Activated CD4-positive, alpha-beta T cell treated with anti-CD3 and anti-CD28 coated beads, Interleukin-10, Interleukin-2, amounts not matched to agents 100 ng/mL and 50 ng/mL, durations not matched to agents 16 hours and 8 hours (primary cell): ENCODE measurements at regions not wholly inside any gene's neighbourhood (a gene's known extent, or its start where the extent isn't known, plus 50 kb on each side); places are given as distances from the start of the nearest gene placed in this dataset.

Source experiments
- DNase-seq: peaks from one replicate; pipeline ENCODE4 v3.0.0-alpha.2; 2020

DNA sequence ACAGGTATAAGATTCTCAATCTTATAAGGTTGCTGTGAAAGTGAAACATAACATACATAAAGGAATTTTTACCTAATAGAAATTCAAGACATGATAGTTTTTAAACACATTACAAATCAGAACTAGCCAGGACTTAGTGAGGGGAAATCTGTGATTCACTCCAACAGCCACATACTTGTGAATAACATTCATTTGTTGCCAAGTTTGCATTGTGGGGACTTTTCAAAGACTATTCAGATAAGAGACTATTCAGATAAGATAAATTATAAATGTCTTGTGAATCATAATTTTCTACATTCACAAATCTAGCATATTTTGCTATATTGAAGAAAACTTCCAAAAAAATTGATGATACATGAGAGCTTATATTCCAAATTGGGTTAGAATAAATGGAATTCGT is 345.3 kb upstream of the CDH20 start:
- no peak for DNase-seq

DNA sequence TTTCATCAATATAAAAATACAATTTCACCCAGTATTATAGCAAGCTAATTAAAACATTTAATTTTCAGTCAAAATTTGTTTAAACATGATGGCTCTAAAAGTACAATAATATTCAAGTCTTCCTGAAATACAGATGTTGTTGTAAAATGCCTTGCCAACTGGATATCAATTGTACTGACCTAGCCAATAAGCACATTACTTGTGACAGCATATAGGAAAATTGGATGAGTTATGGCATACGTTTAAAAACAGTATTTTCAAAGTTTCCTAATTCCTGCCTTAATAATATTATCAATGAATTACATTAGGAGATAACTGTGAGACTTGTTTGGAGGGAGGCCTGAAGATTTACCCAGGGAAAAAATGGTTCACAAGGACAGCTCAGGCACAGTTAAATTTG is 336.9 kb upstream of the CDH20 start:
- no peak for DNase-seq

DNA sequence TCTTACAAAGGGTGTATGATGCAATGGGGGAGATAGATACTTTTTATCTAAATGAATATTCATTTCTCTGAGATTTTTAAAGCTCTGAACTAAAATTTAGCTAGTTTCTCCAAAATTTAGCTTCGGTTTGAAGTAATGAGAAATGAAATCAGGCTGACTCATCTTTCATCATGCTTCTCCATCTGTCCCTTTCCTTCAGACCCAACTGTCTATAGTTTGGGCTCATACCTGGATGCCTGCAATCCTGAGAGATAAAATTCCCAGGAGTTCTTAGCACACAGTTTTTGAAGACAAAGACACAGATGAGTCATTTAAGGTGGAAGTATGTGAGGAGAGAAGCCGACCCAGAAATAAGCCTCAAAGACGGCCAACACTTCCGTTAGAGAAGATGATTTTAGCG is 336.4 kb upstream of the CDH20 start:
- DNase-seq: no peak

DNA sequence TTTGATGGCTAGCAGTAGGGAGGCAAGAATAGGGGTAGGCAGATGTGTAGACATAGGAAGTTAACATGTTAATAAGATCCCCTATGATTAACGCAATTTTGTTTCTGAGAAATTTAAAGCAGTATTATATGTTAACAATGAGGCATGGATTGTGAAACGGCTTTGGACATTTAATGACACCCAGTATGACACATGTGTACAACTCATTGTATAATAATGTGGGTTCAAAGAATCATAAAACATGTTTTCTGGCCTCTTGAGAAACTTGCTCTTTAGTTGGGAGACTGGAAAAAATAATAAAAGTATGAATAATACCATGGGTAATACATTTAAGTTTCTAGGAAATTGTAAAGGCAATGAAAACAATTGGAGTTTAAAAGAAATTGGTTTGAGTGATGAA is 332.1 kb upstream of the CDH20 start:
- no peak for DNase-seq

DNA sequence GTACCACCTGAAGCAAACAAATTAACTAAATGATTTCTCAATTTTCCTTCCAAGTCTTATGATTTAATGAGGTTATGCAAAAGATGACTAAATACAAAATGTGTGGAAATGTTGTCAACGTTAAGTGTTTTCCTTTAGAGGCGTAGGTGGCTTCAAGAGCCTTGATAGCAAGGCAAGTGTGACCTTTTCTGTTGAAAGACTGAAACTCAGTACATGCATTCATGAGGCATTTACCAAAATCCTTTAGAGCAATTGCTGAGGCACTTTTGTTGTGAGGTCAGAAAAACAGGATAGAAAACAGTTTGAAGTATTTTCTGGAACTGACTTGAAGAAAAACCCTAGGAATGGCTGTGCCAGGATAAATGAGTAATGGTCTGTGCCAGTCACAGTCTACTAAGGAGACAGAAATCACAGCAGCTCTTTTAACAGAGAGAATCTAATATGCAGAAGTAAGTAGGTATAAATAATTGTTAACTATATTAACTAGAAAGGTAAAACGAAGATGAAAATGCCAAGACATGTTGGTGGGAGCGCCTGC is 326.5 kb upstream of the CDH20 start:
- no peak for DNase-seq

DNA sequence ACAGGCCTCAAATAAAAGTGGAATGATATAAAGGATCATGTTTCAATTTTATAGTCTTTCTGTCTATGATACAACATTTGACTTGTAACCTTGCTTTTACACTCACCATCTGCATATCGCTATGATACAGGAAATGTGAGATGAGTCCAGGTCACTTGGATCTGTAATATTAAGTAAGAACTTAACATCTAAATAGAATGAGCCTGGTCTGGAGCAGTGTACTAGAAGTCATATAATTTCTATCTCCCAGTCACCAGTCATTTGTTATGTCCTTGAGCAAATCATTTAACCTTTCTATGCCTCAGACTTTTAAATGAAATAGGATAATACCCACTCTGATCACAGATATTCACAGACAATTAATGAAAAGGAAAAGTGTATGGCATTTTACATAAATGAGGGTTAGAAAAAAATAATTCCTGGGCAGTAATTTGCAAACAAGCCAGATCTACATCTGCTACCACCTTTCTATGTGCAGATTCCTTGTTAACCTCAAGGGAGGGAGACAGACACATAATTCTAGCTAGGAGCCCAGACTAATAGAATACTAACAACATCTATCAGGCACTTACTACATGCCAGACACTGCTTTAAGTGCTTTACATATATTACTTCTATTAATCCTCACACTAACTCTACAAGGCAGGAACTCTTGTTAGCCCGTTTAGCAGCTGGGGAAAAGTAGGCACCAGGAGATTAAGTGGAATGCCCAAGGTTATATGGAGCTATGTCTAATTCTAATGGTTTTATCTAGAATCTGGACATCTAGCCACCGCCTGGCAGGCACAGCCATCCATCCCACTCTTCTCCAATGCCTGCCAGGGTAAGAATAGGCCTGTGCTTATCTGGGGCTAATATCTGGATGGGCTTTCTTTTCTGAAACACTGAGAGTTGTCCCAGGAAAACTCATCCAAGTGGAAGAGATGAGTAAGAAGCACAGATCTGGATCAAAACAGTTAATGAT is 313.6 kb upstream of the CDH20 start:
- DNase-seq: no peak

DNA sequence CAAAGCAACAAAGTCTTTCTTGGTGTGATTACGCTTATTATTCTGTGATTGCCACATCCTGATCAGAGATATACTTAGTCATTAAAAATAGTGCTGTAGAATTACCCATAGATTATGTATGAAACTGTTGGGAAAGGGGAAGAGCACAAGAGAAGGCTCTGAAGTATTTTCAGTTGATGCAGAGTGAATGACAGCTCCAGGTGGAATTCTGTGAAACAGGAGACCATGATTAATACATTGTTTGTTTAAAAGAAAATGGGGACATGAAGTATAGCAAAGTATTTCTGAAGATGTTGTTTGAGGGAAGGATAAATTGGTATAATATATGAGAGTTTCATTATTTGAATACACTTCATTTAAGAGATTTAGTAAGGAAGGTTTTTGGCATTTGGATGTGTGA is 307.6 kb upstream of the CDH20 start:
- DNase-seq: no peak

DNA sequence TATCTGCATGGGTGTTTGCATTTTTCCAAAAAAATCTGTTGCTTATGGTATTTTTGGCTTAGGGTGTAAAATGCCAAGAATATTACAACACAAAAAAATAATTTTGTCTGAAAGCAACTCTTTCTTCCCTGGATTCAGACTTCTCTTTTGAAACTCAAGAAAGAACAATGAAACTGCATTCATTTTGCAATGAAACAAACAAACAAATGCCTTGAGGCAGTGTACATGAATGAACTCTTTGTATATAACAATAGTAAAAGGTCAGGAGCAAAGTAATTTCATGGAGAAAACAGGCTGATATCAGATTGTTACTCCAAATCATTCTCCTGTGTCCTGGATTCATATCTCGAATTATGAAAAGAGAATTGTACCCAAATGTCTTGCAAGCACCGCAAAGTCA is 301.6 kb upstream of the CDH20 start:
- no peak for DNase-seq

DNA sequence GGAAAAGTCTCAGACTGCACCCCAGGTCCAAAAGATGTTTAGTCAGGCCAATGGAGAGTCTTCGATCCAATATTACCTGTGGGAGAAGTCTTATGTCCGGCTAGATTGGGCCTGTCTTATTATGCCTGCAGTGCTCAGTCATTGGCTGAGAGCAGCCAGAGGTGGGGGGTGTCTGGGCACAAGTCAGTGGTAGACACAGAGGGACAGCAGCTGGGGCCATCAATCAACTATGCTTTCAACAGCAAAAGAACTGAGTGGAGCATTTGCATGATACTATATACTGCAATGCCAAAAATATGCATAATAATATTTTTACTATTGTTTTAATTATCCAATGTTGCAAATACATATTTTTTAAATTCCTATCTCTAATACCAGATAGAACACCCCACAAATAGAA is 298.6 kb upstream of the CDH20 start:
- DNase-seq: no peak

DNA sequence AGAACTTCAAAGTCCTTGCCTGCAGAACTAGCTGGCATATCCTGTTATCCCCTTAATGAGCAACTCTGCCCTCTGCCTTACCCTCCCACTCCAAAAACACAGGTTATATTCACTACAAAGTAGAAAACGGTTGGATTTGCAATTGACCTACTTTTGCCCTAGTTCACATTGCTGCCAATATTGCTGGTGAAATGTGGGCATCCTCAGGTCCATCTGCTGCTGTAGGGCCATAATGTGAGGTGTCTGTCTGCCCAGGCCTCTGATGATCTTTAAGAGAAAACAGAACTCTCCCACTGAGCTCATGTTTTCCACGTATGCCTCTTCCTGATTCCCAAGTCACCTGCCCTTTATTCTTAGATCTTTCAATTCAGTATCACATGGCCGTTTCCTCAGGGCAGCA is 294.0 kb upstream of the CDH20 start:
- no peak for DNase-seq

DNA sequence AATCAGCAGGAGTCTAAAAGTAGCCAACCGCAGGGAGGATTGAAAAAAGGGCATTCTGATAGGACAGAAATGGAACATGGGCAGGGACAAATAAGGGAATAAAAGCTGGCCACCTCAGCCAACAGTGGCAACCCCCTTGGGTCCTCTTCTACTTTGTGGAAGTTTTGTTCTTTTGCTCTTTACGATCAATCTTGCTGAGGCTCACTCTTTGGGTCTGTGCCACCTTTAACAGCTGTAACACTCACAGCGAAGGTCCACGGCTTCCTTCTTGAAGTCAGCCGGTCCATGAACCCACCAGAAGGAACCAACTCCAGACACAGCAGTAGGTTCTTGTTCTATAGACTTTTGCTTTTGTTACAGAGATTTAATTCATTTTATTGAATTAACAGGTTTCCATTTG is 285.4 kb upstream of the CDH20 start:
- DNase-seq: no peak

DNA sequence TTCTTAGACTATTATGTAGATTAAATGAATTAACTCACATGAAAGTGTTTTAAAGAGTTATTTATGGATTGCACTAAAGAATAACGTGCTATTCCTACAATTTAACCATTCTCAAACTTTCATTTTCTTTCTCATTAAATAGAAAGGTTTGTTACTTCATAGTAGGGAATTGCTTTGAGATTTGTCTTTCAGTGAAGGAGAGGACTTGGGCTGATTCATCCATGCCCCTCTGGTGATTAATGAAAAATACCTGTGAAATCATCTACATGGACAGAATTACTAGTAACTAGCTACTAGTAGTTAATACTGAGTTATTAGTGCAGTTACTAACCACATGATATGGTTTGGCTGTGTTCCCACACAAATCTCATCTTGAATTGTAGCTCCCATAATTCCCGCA is 275.8 kb upstream of the CDH20 start:
- no peak for DNase-seq

DNA sequence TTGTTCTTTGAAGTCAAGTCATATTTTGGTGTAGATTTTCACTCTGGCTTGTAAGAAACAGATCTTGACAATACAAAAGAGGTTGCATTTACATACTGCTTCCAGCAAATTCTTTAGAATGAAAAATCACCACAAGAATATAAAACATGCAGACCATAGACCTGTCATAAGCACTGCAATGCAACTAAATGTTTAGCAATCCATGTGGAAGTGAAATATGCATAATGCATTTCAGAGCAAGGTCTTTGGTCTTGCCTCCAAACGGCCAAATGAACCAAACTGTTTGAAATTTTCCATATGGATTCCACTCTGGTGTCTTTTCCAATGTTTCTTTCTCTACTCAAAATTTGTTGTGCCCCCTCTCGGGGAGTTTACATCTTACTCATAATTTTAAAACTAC is 271.0 kb upstream of the CDH20 start:
- DNase-seq: no peak

DNA sequence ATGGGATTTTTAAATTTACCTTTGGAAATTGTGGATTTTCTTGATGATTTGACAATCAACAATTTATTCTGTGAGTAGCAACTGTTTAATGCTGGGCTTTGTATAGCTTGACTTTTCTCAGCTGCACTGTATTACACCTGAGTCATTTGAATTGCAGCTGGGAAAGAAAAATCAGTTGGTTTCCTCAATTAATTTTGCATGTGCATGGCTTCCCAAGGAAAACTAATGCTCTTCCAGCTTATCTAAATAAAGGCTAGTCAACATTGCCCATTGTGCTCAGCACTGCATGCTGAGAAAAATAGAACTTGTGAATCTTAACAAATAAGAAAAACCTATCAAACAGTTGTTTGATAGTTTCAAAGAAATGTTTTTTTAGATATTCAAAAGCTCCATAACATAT is 268.3 kb upstream of the CDH20 start:
- no peak for DNase-seq

DNA sequence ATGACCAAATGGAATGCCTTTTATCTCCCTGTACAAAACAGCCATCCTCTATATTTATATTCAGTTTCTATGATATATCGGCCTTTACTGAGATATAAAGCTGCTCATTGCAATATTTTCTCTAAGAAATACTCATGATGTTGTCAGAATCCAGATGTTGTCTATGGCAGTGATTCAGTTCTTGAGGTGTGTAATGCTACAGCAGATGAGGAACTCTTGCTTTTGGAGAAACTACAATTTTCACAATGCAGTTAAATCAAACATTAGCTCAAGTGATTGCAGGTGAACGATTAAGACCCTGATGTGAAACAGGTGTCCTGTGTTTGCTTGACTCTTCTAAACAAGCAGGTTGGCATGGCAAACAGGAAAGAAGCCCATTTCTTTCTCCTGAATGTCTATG is 256.2 kb upstream of the CDH20 start:
- DNase-seq: no peak

DNA sequence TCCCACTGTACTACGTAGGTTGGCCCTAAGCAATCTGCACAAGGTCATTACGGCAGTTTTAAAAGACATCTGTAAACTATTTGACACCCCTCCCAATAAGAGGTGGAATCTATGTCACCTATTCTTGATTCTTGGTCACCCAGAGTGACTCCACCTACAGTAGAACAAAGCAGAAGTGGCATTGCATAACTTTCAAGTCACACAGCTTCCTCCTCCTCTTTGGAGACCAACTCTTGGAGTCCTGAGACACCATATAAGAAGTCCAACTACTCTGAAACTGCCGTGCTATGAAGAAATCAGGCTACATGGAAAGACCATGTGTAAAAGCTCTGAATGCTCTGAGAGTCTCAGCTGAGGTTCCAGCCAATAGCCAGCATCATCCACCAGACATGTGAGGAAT is 253.5 kb upstream of the CDH20 start:
- DNase-seq: no peak

DNA sequence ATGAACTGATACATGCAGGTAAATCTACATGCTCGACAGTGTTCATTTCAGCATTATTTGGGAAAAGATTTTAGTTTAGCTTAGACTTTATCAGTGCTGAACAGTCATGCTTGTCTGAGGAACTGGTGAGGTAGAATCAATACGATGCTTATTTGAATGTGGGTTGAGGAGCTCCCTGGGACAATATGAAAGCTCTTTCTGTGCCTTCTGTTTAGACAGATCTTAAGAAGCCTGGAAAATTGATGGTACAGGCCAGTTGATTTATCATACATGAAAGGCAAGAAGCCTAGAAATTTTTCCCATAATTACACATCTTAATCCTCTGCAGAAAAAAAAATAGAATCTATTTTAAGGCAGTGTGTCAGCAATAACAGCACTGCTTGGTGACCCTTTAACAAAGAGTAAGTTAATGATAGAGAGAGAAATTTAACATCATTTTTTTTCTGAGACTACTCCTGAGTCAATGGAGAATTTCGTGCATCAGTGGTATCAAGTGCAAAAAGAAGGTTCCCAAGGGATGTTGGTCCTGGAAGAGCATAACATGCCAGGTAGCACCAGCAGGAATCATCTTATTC is 252.2 kb upstream of the CDH20 start:
- no peak for DNase-seq

DNA sequence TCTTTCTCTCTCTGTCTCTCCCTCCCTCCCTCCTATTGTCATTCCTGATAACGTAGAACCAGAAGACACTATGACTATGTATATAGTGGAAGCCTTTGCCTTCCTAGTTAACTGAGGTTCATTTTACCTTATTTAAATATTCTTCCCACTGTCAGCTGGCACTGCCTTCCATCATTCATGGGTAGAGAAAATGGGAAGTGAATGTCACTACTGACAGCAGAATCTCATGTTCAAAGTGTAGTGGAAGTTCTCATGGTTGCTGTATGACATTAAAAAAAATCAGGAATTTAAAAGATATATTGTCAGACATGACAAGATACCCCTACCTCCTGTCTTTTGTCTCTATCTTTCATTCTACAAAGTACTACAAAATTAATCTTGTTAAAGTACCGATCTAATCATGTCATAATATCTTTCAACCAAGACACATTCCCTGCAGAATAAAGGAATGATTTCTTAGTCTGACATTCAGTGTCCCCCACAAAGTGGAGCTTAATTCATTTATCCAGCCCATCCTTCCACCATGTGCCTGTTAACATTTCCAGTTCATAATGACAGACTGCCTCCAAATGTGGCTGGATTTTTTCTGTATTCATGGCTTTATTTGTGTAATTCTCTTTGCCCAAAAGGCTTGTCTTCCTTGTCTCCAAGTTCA is 250.1 kb upstream of the CDH20 start:
- no peak for DNase-seq

DNA sequence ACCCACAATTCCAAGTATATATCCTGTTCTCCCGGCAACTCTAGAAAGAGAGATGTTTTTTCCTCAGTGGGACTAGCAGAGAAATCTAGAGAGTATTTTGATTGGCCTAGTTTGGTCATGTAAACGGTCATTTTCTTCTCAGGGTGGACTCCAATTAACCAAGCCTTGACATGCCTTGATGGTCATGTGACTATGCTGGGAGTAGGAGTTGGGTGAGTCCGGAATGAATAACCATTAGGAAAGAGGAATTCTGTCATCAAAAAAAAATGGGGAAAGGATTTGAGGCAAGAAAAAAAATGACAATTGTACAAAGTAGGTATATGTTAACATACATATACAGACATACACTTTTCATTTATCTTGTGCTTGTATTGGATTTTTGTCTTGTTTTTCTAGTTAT is 248.2 kb upstream of the CDH20 start:
- no peak for DNase-seq

DNA sequence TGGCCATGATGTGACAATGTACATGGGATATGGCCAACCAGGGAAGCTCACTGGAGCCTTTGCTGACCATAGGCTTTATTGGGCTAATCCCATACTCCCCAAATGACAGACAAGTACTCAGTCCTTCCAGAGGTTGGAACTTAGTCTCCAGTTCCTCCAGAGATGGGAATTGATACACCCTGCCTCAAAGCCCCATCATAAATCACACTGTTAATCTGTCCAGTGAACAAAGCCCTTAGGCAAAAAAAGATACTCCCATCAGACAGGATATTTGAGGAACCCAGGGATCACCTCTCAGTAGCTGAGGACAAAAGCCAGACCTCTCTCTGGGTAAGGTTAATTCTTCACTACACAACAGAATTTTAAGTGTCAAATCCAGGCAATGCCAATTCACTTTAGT is 247.5 kb upstream of the CDH20 start:
- DNase-seq: no peak

DNA sequence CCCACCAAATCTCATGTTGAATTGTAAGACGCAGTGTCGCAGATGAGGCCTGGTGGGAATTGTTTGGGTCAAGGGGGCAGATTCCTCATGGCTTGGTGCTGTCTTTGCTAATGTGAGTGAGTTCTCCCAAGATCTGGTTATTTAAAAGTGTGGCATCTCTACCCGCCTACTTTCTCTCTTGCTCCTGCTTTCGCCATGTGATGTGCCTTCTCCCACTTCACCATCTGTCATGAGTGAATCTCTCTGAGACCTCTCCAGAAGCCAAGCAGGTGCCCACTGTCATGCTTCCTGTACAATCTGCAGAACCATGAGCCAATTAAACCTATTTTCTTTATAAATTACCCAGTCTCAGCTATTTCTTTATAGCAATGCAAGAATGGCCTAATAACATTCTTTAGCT is 246.6 kb upstream of the CDH20 start:
- DNase-seq: no peak

DNA sequence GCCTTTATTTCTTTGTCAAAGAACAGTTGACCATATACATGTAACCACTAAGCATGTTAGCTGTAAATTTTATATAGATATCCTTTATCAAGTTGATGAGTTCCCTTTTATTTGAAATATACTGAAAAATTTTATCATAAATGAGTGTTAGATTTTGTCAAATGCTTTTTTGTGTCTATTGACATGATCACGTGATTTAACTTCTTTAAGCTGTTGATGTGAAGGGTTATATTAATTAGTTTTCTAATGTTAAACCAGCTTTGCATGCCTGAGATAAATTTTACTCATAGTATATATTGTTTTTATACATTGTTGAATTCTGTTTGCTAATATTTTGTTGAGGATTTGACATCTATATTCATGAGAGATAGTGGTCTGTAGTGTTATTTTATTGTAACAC is 241.9 kb upstream of the CDH20 start:
- no peak for DNase-seq

DNA sequence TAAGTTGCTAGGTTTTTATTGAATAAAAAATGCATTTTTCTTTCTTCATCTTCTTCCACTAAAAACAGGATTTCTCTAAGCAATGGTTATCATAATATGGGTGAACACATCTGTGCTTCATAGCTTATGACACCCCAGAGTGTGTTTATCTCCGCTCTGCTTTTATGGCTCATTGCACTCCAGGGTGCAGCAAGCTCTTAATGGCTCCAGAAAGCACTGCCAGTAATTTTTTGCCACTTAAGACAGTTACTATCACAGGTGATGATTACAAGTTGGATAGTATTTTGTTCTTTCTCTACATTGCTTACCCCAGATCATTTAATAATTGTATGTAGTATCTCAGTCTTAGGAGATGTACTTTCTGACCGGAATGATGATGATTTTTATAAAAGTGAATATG is 239.3 kb upstream of the CDH20 start:
- no peak for DNase-seq

DNA sequence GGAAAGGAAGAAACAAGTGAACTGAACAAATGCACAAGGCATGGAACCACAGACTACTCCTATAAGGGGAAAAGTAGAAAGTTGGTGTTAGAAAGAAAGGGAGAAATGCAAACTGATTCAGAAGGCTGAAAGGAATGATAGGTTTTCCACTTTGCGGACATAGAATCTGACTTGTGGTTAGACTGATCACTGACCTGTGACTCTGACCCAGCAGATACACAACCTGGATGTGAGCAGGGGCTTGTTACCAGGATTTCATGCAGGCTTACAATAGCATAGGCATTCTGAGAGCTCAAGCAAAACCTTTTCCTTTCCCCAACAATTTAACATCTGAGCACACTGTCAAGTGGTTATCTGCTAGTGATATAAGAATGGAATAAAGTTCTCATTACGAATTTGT is 237.0 kb upstream of the CDH20 start:
- no peak for DNase-seq
